Kidney glomerular epithelial cell (primary cell): ENCODE measurements at regions not wholly inside any gene's neighbourhood (a gene's known extent, or its start where the extent isn't known, plus 50 kb on each side); places are given as distances from the start of the nearest gene placed in this dataset.
"Not testable (repeated sequence)": the region's sequence is repeated elsewhere in the genome, so short reads cannot be mapped to it uniquely, and the experiment has no call there.

Experiments
- DNase-seq: peaks from one replicate; lab custom pipeline; 2025; lab: John Stamatoyannopoulos, UW

DNA sequence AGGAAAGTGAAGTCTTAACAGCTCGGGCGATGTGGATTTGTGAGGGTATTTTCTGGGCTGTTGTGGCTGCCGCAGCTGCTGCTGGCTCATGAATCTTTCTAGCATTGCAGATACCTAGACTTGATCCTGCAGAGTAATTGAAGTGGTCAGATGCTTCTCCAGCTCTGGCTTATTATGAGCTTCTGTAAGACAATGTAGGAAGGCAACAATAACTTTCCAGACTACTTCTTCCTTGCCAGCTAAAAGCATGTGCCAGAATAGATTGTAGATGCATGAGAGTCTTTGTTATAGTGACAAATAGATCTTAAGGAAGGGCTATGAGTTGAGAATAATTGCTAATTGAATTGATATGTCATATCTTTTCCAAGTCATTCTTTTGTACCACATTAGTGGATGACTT lies 461.4 kb upstream of the POT1 start:
- no peak for DNase-seq

DNA sequence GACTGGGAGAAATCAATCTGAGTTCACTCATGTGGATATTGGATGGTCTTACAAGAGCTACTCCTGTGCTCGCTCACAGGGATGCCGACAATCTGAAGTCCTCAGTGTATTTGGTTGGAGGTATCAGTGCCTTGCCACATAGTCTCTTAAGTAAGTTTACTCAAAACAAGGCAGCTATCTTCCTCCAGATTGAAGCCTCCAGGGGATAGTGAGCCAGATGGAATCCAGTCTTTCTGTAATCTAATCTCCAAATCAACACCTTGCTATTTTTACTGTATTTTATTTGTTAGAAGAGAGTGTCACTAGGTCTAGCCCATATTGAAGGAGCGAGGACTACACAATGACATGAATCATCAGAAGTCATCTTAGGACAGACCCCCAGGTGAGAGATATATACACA lies 456.6 kb upstream of the POT1 start:
- DNase-seq = no peak

DNA sequence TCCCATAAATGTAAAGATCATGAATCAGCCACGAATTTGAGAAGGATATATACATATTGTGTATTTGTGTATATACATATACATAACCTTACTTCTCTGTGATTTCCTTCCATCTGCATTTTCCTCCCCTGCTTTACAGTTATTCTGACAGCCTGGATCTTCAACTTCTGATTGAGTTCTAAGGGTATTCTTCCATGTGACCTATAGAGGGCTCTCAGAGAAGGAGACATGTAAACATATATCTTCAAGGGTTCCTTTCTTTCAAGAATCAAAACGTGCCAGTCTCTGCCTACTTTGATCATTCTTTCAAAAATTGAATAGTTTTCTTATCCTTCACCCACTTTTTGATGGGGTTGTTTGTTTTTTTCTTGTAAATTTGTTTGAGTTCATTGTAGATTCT lies 453.7 kb upstream of the POT1 start:
- no peak for DNase-seq

DNA sequence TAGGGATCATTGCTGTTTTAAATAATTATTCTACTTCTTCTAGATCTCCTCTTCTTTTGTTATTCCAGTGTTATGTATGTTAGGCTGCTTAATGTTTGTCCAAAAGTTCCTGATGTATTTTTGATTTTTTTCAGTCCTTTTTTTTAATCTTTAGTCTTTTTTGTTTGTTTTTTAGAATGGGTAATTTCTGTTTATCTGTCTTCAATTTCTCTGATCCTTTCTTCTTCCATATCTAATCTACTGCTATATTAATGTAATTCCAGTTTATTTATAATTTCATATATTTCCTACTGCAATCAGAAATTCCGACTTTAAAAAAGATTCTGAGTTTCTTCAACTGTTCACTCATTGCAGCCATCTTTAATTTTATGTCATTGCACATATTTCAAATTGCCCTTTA lies 452.8 kb upstream of the POT1 start:
- DNase-seq = no peak

DNA sequence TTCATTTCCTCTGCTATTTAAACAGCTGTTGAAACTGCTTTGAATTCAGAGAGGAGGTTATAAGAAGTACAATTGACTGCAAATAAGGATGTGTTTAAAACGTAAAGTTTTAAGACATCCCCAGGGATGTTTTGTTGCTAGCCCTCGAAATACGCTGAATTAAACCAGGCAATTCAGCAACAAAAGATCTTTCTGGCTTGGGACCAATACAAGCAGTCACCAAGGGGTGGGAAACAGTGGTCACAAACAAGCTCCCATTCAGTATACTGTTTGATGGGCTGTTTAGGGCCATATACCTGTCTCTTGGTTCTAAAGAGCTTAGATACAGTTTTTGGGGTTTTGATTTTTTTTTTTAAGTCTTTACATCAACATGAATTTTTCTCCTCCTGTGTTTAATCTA lies 446.3 kb upstream of the POT1 start:
- no peak for DNase-seq

DNA sequence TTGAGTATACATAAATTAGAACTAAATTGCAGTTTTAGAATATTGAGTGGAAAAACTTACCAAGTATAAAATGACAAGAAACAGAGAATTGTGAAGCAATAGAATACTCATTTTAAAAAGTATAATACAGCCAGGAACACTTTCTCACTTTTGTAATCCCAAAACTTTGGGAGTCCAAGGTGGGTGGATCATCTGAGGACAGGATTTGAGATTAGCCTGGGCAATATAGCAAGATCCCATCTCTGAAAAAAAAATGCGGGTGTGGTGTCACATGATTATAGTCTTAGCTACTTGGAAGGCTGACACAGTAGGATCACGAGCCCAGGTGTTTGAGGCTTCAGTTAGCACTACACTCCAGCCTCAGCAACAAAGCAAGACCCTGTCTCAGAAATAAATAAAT lies 440.9 kb upstream of the POT1 start:
- DNase-seq = no peak

DNA sequence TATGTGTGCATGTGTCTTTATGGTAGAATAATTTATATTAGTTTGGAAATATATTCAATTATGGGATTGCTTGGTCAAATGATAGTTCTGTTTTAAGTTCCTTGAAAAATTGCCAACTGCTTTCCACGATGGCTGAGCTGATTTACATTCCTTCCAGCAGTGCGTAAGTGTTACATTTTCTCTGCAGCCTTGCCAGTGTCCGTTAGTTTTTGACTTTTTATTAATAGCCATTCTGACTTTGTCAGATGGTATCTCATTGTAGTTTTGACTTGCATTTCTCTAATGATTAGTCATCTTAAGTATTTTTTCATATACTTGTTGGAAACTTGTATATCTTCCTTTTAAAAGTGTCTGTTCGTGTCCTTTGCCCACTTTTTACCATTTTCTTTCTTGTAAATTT lies 434.2 kb upstream of the POT1 start:
- no peak for DNase-seq

DNA sequence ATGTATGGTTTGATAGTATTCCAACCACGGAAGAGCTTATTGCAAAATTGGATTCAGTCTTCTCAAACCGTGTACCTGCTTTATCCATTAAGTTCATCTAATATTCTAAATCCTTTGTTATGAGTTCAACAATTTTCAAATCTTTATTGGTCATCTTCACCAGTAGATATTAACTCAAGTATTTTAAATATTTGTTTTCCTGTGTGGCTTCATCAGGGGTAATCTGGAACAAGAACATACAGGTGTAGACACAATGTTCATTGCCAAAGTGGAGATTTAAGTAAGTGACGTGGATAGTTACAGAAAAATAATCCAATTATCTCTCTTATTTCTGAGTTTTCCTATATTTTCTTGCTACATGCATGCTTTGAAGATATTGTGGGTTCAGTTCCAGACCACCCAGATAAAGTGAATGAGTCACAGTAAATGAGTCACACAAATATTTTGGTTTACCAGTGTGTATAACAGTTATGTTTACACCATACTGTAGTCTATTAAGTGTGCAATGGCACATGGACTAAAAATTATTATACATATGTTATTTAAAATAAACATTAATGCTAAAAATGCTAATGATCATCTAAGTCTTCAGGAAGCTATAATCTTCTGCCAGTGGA lies 429.0 kb upstream of the POT1 start:
- DNase-seq = no peak

DNA sequence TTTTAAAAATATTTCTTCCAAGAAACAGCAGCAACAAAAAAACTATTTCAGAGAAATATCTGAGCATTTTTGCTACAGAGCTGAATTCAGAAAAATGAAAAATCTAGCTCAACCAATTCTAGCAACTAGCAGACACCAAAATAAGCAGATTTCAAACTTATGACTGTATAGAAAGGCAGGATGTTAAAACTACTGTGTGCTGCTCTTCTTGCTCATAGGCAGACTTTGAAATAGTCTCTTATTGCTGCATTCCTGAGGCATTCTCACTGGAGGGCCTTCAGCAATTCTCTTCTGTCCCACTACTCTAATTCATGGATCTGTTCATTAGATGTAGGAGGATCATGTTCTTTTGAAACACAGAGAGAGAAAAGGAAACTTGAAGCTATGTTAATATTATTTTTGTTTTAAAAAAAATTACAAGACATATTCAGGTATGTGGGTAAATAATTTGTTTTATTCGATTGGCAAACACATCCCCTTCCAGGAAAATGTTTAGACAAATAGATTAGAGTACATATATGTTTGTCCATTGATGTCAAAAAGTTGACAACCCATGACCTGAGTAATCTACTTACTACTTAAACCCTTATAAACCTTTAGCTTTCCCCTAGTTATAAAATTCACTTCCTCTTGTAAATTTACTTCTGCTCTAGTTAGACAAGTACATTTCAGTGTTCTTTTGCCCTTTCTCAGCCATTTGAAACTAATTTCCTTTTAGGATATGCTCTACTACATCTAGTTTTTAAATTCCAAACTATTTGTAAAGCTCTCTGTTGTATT lies 428.2 kb upstream of the POT1 start:
- no peak for DNase-seq

DNA sequence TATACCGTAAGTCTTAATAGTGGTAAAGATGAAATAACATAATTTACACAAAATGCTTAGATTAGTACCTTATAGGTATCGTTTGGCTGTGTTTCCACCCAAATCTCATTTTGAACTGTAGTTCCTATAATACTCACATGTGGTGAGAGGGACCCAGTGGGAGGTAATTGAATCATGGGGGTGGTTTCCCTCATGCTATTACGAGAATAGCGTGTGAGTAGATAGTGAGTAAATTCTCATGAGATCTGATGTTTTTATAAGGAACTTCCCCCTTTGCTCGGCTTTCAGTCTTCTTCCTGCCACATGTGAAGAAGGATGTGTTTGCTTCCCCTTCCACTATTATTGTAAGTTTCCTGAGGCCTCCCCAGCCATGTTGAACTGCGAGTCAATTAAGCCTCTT lies 426.3 kb upstream of the POT1 start:
- no peak for DNase-seq

DNA sequence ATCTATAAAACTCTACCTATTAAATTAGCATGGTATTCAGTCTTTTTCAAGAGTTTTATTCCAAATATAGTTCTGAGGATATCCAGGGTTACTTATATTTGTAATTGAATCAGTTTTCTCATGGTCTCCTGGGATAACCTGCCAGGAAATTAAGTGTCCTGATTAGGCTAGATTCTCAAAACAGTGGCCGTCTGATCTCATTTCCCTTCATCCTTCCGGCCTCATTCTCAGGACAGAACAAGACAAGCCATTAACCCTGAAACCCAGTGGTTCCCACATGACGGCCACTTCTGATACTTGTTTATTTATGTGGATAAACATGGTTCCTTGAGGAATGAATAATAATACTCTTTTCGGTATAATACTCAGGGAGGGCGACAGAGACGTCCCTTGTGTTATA lies 417.6 kb upstream of the POT1 start:
- no peak for DNase-seq

DNA sequence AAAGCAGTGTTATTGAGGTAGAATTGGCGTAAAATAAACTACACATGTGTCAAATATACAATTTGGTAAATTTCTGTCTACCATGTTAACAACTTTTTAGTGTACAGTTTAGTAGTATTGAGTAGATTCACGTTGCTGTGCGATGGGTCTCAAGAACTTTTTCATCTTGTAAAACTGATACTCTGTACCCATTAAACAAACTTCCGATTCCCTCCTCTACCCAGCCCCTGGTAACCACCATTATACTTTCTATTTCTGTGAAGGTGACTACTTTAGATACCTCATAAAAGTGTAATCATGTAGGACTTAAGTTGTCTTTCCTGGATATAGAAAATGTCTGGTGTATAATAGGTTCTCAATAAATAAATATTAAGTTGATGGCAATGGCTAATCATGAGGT lies 408.5 kb upstream of the POT1 start:
- DNase-seq = no peak

DNA sequence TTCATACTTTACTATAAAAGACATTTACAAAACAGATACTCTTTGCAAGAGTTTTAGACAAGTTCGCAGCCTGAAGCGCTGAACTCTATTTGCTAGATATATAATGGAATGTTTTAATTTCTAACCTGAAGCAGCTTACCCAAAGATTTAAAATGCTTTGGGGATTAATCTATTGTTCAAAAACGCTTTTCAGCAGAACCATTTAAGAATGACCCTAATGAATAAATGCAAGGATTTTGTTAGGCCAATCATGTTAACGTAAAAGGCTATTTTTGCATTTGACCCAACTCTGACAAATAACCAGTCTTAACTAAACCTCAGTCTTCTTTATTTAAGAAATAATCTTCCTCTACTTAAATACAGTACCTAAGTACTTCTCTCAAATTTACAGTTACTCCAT lies 406.7 kb upstream of the POT1 start:
- DNase-seq = no peak

DNA sequence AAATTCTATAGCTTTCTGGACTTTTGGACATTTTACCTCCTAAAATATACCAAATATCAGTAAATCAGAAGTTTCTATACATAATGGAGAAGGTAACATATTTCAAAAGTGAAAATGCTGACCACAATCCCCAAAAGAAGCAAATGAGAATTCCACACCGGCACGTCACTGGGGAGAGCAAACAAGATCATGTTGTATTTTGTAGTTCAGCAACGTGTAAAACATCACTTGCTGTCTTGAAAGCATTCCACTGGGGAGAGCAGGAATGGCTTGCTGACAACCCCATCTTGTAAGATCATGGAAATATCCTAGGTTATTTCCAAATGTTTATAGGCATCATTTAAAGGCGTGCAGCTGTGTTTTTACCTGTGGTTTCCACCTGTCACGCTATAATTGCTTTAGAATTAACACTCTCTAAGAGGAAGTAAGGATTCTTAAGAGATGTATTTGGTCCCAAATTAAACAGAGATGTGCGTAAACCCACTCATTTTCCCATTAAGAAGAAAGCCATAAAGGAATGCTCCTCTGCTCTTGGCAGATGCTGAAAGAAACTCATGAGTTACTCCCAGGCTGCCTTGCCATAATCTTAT lies 397.1 kb upstream of the POT1 start:
- DNase-seq = no peak

DNA sequence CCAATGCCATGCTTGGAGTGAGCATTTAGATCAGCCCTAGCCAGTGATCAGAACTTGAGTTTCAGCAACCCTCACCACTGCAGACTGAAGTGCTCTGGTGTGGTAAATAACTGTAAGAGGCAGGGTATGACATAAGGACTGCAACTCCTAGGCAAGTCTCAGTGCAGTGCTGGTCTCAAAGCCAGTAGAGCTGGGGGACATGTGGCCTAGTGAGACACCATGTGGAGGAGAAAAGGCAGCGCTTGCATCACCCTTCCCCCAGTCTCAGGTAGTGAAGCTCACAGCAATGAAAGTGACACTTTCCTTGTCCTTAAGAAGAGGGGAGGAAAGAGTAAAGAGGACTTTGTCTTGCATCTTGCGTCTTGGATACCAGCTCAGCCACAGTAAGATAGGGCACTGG lies 386.8 kb upstream of the POT1 start:
- no peak for DNase-seq

DNA sequence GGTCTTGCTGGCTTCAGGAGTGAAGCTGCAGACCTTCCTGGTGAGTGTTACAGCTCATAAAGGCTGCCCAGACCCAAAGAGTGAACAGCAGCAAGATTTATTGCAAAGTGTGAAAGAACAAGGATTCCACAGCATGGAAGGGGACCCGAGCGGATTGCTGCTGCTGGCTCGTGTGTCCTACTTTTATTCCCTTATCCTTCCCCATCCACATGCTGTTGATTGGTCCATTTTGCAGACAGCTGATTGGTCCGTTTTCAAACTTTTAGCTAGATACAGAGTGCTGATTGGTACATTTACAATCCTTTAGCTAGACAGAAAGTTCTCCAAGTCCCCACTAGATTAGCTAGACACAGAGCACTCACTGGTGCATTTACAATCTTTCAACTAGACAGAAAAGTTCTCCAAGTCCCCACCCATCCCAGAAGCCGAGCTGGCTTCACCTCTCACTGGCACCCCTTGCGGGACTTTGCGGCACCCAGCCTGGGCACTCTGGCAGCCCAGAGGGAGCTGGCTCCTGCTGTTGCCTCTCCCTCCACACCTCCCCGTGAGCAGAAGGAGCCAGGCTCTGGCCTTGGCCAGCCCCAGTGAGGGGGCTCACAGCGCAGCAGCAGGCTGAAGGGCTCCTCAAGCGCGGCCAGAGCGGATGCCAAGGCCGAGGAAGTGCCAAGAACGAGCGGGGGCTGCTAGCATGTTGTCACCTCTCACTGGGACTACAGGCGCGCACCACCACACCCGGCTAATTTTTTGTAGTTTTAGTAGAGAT lies 369.6 kb upstream of the POT1 start:
- no peak for DNase-seq

DNA sequence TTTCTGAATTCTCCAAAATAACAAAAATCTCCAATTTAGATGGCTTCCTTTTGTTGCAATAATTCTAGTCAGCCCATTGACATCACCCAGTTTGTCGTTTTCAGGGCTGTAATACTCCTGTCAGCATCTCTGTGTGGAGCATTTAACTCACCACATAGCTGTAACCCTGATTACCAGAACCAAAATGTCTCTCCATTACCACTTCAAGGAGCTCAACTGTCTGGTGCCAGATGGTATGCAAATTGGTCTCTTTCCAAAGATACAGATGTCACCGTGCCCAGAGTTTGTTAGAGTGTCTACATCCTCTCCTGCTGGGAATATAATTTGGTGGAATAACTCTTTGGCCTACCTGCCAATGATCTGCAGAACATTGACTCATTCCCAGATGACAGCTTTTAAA lies 350.3 kb upstream of the POT1 start:
- DNase-seq = no peak

DNA sequence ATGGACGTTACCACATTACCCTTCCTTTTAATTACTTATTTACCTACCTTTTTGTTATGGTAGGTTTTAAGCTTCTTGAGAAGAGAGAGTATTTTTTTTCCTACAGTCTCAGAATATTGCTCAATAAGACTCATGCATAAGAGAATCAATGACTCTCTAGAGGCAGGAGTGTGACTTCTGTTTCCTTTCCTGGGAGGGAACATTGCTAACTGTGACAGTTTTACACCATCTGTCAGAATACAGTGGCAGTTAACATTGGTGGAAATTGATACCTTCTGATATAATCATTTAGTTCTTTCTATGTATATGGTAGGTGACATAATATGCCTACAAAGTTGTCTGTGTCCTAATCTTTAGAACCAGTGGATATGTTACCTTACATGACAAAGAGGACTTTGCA lies 348.7 kb upstream of the POT1 start:
- no peak for DNase-seq

DNA sequence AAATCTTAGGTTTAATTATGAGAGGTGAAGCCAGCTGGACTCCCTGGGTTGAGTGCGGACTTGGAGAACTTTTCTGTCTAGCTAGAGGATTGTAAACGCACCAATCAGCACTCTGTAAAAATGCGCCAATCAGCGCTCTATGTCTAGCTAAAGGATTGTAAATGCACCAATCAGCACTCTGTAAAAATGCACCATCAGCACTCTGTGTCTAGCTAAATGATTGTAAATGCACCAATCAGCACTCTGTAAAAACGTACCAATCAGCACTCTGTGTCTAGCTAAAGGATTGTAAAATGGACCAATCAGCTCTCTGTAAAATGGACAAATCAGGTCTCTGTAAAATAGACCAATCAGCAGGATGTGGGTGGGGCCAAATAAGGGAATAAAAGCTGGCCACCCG lies 345.1 kb upstream of the POT1 start:
- DNase-seq = not testable (repeated sequence)

DNA sequence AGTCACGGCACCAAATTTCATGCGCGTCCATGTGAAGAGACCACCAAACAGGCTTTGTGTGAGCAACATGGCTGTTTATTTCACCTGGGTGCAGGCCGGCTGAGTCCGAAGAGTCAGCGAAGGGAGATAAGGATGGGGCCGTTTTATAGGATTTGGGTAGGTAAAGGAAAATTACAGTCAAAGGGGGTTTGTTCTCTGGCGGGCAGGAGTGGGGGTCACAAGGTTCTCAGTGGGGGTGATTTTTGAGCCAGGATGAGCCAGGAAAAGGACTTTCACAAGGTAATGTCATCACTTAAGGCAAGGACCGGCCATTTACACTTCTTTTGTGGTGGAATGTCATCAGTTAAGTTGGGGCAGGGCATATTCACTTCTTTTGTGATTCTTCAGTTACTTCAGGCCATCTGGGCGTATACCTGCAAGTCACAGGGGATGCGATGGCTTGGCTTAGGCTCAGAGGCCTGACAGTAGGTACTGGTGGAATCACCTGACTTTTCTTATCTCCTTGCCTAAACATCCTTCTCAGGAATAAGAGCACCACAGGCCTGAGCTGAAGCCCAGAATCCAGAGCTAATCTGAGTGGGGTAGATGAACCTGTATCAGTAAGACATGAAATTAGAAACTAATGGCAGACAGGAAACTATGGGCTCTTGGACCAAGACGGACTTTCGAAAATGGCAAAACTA lies 334.7 kb upstream of the POT1 start:
- DNase-seq = not testable (repeated sequence)

DNA sequence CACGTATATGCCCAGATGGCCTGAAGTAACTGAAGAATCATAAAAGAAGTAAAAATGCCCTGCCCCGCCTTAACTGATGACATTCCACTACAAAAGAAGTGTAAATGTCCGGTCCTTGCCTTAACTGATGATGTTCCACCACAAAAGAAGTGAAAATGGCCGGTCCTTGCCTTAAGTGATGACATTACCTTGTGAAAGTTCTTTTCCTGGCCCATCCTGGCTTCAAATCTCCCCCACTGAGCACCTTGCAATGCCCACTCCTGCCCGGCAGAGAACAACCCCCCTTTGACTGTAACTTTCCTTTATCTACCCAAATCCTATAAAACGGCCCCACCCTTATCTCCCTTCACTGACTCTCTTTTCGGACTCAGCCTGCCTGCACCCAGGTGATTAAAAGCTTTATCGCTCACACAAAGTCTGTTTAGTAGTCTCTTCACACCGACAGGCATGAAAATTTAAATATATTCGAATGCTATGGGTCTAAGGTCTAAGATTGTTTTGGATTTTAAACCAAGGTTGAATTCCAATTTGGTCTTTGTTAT lies 329.3 kb upstream of the POT1 start:
- DNase-seq = not testable (repeated sequence)

DNA sequence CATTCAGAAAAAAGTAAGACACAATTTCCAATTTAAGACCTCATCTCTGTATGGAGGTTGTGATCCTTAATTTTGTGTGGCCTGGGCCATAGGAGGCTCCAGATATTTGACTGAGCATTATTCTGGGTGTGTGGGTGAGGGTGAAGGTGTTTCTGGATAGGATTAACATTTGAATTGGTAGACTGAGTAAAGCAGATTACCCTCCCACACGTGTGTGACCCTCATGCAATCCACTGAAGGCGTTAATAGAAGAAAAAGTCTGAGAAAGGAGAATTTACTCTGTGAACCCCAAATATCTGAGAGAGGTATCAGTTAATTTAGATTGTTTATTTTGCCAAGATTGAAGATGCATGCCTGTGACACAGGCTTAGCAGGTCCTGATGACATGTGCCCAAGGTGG lies 328.0 kb upstream of the POT1 start:
- no peak for DNase-seq
